HG02973 (cell line): ENCODE measurements at regions not wholly inside any gene's neighbourhood (a gene's known extent, or its start where the extent isn't known, plus 50 kb on each side); places are given as distances from the start of the nearest gene placed in this dataset.
"Not testable (repeated sequence)": the region's sequence is repeated elsewhere in the genome, so short reads cannot be mapped to it uniquely, and the experiment has no call there.

Experiments
- ATAC-seq: cut with Tn5 transposase; IDR thresholded peaks from one replicate; pipeline ENCODE4 v1.9.1; 2021; ENCODE audit warnings: moderate library complexity; ENCODE audit not compliant: unreplicated experiment

DNA sequence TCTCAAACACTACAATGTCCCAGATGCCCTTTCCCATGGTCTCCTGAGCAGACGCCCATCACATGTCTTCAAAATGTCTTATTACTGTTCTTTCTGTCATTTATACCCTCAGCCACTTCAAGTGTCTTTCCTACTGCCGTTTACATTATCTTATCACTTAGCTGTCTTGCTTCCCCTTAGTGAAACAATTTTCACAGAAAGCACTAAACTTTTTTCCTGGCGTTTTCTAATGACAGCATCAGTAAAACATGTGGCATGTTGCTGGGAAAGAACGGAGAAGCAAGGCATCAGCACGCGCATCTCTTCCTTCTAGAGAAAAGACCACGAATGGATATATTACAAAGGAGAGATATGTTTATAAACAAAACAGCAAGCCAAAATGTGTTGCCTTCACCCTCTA, 189.7 kb upstream of the SLIT2 start:
- ATAC-seq = no peak

DNA sequence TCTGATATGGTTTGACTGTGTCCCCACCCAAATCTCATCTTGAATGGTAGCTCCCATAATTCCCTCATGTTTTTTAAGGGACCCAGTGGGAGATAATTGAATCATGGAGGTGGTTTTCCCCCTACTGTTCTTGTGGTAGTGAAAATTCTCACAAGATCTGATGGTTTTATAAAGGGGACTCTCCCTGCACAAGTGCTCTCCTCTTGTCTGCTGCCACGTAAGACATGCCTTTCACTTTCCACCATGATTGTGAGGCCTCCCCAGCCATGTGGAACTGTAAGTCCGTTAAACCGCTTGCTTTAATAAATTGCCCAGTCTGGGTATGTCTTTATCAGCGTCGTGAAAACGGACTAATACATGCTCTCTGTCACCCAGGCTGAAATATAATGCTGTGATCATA, 200.9 kb upstream of the SLIT2 start:
- ATAC-seq = no peak

DNA sequence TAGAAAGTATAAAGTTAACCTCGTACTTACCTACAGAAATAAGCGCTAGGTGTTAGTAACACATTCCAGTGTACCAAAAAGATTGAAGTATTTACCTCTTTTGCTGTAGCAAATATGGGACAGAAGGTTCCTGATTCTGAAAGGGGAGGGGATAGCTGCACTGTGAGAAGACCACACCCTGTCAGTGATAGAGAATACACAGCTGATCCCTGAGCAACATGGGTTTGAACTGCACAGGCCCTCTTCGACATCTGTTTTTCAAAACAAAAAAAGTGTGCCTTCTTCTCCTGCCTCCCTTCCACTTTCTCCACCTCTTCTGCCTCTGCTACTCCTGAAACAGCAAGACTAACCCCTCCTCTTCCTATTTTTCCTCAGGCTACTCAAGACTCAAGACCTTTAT, 201.8 kb upstream of the SLIT2 start:
- ATAC-seq = no peak

DNA sequence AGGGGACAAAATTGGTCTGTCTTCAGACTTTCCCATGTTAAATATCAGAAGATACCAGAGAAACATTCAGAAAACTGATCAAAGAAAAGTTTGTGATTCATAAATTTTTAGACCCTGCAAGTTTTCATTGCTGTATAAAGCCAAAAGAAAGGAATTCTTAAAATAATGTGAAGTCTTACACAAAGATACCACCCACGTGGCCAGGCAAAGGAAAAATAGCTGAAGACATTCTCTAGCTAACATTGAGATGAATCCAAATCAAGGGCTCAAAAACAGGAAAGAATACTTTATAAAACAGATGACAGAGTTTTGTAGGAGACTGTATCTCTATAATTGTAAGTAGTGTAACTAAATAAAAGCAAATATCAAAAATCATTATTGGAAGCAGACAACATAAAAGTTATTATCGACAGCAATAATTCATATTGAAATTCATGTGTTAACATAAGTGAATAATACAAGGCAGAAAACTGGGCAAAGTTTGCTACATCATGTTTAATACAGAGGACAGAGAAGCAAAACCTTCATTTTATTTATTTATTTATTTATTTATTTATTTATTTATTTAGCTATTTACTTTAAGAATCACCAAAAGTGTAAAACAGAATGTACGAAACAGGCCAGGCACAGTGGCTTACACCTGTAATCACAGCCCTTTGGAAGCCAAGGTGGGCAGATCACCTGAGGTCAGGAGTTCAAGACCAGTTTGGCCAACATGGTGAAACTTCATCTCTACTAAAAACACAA, 204.6 kb upstream of the SLIT2 start:
- no peak for ATAC-seq

DNA sequence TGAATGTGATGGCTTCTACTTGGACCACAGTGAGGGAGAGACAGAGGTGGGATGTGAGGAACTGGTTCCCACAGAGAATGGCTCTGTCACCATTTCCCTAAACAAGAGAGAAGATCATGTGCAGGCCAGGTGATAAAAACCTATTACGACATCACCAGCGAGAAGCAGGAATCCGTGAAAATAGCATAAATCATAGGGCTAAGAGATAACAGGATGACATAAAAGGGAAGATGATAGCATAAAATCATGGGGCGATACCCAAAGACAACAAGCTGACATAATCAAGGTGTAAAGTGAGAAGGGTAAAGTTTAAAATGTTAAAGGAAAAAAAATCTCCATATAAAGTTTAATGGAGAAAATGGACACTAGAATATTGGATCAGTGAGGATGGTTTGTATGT, 205.5 kb upstream of the SLIT2 start:
- ATAC-seq = no peak

DNA sequence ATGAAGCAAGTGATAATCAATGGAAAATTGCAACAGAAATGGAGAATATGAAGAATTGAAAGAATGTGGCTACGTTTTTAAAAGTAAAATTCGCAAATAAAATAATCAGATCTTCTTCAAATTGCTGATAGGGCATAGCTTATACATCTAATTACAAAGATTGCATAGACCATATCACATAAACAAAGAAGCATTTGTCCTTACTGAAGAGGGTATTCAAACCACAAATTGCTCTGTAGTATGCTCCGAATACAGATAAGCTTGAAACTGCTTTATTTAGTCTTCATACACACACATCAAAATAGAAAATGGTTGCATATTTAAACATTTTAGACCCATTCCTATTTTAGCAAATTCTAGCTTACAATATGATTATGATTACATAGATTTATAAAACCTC, 206.7 kb upstream of the SLIT2 start:
- no peak for ATAC-seq

DNA sequence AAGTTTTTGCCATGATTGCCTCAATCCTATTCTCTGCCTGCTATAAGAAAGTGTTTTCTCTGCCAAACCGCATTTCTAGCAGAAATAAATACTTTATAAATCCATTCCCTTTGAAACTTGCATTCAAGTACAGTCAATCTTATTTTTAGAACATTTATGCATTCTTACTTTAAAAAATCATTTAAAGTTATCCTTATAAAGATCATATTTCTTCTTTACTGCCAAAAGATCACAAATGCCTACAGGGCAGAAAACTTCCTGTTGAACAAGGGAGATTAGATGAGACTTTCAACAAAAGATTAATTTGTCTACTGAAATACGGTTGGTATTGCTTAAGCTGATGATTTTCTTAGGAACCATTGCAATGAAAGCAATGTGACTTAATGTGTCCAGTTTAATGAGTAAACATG, 207.2 kb upstream of the SLIT2 start:
- no peak for ATAC-seq

DNA sequence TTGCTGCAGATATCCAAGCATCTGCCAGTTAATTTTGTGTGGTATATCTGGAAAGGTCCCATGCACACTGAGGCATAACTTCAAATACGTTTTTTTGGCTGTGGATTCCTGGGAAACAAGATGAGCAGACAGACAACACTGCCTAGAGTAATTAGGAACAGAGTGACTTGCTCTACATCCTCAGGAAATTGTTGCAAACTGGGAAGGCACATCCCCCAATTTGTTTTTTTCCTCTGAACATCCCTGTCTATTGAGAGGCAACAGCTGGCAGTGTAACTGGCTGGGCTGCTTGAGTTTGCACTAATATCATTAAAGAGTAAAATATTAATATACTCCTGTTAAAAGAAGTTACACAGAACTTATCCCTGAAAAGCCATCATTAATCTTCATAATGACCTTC, 207.7 kb upstream of the SLIT2 start:
- ATAC-seq = no peak

DNA sequence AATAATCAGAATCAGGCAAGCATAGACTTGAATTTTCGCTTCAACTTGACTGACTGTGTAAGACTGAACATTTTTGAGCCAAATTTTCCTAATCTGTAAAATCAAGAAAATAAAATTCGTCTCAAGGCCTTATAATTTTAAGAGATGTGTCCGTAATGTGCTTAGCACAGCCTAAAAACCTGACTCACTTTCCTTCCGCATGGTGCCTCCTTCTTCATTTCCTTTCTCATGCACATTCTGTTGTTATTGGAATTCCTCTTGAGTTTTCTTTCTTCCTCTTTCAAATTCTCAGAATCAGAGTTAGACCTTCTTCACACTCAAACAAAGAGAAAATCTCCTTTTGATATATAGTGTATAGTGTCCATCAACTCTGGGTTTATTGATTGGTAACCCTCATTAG, 208.9 kb upstream of the SLIT2 start:
- no peak for ATAC-seq

DNA sequence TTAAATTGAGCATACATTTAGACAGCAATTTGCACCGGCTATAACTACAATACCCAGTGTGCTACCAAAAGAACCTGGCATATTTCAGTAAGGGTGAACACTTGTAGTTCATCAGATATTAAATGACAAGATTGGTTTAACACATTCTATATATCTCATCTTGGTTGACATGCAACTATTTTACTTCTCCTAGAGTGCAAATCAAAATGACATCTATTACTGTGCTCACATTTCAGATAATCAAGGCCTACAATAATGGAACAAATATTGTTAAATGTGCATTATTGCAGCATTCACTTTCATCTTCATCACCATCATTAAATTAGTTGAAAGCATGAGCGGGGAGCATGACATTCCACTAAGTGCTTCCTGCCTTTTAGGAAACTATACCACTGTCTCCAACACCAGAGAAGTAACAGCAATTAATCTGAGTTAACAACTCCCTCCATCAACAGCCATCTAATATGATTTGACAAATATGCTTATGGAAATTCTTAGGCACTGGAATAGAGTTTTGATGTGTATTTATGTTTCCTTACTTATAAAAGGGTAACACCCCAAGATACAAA, 209.8 kb upstream of the SLIT2 start:
- no peak for ATAC-seq

DNA sequence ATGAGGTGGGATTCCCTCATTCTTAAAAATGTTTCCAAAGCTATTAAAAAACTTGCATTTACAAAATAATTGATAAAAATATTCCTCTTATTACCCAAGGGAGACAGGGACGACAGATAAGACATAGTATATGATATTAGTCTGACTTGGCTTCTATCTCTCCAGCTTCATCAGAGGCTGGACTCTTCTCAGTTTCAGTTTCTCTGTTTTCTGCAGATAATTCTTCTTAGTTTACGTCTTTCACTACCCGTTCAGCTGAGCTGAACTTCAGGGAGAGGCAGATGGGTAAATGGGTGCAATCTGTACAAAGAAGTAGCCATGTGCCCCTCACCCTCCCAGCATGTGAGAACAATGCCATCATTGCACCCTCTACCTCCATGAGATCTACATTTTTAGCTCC, 214.0 kb upstream of the SLIT2 start:
- ATAC-seq = no peak

DNA sequence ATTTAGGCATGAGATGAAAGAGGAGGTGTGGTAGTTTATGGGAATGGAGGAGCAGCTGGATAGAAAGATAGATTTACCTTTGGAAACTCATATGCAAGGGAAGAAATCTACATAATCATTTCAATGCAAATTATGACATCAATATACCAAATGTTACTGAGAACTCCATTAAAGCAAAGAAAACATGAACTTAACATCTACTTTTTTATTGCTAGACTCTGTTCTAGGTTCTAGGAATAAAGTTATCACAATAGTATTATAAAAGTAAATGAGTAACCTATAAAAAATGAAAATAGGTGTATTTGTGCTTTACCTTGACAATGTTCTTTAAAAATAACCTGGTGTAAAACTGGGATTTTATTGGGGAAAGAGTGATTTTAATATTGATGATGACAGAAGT, 221.6 kb upstream of the SLIT2 start:
- no peak for ATAC-seq

DNA sequence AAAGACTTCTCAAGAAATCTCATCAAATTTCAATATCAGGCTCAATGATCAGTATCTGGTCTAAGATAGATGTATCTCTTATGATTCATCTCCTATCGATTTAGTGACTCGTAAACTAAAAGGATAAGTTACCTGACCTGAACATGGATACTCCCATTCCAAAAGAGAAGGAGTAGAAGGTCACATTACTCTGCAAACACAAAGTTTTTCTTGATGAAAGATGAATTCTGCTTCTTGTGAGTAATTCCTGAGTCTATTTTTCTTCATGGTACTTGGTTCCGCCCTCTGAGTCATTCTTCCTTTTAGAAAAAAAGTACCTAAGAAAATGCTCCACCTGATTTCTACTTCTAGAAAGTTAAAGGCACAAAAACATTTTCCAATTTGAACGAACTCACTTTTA, 223.1 kb upstream of the SLIT2 start:
- ATAC-seq = no peak

DNA sequence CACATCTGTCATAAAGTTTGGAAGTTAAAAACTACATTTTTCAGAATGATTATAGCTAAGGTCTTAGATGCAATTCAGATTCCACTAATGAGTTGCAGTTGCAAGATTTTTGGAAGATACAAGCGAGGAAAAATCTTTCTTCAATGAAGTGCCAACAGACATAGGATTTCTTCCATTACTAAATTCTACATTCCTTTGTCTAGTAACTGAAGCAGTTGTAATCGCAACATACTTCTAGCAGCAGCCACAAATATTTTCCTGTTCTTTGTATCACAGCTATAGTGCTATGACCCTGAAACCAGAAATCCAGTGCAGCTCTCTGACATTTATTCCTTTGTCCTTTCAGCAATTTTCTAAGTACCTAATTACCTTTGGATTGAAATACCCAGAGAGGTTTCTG, 225.2 kb upstream of the SLIT2 start:
- ATAC-seq = no peak

DNA sequence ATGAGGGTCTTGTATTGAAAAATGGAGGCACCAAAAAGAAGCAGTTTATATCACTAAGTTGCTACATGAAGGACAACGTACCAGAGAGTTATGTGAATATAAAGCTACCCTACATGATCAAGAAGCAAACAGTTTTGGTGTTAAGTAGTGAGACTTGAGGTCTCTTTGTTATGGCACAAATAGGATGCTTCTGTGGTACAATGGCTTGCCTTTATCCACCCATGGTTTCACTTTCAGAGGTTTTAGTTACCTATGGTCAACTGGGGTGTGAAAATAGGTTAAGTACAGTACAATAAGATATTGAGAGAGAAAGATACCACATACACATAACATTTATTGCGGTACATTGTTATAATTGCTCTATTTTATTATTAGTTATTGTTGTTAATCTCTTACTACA, 229.2 kb upstream of the SLIT2 start:
- ATAC-seq = no peak

DNA sequence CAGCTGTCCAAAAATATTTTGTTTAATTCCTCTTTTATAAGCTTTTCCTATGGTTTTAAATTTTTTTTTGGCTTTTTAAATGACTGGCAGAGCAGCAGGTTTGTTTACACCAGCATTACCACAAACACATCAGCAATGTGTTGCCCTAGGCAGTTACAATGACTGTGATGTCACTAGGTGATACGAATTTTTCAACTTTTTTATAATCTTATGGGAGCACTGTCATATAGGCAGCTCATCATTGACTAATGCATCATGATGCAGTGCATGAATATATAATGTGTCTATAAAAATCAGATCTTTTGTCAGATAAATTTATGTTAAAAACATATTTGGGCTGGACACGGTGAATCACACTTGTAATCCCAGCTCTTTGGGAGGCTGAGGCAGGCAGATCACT, 231.6 kb upstream of the SLIT2 start:
- ATAC-seq = no peak

DNA sequence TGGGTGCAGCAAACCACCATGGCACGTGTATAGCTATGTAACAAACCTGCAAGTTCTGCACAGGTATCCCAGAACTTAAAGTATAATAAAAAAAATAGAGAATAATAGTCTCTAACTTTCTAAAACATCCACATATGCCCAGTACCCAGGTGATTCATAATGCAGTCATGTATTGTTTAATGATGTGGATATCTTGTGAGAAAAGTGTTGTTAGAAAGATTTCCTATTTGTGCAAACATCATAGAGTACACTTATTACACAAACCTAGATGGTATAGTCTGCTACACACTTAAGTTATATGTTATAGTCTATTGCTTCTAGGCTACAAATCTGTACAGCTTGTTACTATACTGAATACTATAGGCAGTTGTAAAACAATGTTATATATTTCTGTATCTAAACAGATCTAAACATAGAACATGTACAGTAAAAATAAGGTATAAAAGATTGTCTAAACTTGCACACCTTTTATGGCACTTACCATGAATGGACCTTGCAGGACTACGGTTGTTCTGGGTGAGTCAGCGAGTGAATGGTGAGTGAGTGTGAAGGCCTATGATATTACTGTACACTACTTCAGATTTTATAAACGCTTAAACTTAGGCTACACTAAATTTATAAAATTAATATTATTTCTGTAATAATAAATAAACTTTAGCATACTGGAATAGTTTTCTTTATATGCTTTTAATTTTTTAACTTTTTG, 232.2 kb upstream of the SLIT2 start:
- ATAC-seq = no peak

DNA sequence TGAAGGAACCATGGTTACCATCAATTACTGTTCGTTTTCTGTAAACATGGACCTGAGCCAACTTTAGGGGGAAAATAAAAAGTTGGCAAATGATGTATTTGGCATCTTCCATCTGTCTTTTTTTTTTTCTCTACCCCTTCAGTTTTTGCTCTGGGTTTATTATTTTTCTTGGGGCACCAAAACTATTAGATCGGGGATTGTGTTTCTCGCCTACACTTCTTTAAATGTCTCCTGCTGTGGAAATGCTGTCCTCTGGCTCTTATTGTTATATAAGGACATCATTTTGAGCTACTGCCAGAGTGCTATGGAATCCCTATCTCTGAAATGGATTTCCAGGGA, 234.0 kb upstream of the SLIT2 start:
- no peak for ATAC-seq

DNA sequence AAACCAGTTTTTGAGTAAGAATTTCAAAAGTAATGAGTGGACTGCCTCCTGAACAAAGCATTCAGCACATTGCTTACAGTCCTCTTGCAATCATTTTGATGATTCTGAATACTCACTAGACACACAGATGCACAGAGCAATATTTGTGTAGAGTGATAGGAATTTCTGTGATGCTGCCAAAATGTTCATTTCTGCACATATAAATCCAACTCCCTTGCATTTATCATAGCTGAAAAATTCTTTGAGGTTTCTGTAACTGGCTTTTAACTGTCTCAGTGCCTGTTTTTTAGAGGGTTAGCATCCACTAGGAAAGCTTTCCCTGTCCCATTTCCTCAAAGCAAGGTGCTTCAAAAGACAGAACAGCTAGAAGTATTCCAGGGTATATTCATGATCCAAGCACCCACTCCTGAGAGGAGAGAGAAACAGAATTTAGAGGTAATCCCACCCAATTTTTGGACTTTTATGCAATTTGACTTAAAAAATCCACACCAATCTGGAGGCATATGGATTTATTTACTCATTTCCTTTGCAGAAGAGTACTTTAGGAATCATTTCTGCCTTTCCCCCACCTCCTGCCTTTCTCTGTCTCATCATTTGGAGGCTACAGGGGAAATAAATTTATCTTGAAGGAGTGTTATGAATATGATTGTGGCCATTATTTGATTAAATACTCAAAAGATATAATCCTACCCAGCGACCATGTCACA, 234.5 kb upstream of the SLIT2 start:
- ATAC-seq = no peak

DNA sequence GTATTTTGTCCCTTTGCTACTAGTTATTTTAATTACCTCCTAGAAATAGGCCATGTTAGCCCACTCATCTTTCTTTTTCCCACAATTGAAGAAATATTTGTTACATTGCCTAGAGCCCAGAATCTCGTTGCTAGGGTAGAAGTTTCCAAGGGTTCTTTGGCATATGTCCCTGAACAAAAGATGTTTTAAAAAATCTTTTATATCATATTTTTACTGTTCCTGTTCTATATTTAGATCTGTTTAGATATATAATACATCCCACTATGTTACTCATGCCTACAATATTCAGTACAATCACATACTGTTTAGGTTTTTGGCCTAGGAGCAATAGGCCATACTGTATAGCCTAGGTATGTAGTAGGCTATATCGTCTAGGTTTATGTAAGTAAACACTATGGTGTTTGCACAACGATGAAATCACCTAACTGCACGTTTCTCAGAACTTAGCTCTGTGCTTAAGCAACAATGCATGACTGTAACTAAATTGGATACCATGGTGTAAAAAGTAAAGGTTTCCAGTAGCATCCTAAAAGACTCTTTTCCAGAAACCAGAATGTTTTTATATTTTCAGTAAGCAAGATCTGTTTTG, 236.0 kb upstream of the SLIT2 start:
- ATAC-seq = no peak

DNA sequence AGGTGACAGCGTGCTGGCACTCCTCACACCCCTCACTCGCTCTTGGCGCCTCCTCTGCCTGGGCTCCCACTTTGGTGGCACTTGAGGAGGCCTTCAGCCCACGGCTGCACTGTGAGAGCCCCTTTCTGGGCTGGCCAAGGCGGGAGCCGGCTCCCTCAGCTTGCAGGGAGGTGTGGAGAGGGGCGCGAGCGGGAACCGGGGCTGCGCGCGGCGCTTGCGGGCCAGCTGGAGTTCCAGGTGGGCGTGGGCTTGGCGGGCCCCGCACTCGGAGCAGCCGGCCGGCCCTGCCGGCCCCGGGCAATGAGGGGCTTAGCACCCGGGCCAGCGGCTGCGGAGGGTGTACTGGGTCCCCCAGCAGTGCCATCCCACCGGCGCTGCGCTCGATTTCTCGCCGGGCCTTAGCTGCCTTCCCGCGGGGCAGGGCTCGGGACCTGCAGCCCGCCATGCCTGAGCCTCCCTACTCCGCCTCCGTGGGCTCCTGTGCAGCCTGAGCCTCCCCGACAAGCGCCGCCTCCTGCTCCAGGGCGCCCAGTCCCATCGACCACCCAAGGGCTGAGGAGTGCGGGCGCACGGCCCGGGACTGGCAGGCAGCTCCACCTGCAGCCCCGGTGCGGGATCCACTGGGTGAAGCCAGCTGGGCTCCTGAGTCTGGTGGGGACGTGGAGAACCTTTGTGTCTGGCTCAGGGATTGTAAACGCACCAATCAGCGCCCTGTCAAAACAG, 247.7 kb upstream of the SLIT2 start:
- not testable (repeated sequence) for ATAC-seq
